ENCODE measurements at regions not wholly inside any gene's neighbourhood (a gene's known extent, or its start where the extent isn't known, plus 50 kb on each side); places are given as distances from the start of the nearest gene placed in this dataset.

DNA sequence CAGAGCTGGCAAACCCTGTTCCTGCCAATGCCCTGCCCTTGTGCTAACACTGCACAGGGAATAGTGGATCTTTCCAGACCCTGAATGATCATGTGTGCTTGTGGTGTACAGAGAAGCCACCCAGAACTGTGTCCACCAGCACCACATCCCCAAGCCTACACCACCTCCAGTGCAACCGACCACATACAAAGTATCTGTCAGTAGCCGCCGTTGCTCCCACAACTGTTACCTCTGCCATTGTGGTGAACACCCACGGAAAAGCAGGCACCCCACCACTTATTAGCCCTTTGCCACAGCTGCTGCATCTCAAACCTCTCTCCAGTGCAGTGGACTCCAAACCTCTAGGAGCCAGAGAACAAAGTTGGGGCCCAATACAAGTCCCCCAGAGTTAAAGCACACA lies 1049.6 kb downstream of the TRHDE start:
- H3K4me3 ChIP-seq: no peak overlapping the region
- H3K36me3 ChIP-seq: no peaks in the 10 kb centered on the region
- no peaks in the 10 kb centered on the region for H3K27me3 ChIP-seq
- no peak for DNase-seq
- H3K9me3 ChIP-seq: peaks cover 23% of the 10 kb centered on the region

GRCh38 chr12:73330584-73331351 lies 1058.6 kb downstream of the TRHDE start:
- Histone ChIP-seq H3K9me3 (0 out of 2 replicates have a peak, but pooled peaks cover 3% of the 10 kb centered on the region), H3K36me3 (no peaks in the 10 kb centered on the region), H3K27me3 (no peaks in the 10 kb centered on the region), H3K4me3 (no peak overlapping the region)
- DNase-seq: no peak

- no peaks in the 10 kb centered on the region for H3K27me3 ChIP-seq
- DNase-seq: no peak
- H3K4me3 ChIP-seq: no peak overlapping the region
- H3K36me3 ChIP-seq: no peaks in the 10 kb centered on the region
- no peaks in the 10 kb centered on the region; the same call in 1 of the 2 replicates for H3K9me3 ChIP-seq
Observed at GRCh38 chr12:73341559-73342247, 1069.5 kb downstream of the TRHDE start.

- Histone ChIP-seq H3K4me3 (no peak overlapping the region), H3K27me3 (no peaks in the 10 kb centered on the region), H3K36me3 (no peaks in the 10 kb centered on the region), H3K9me3 (no peaks in the 10 kb centered on the region; the same call in 1 of the 2 replicates)
- no peak for DNase-seq
Observed at GRCh38 chr12:73342733-73343132, 1070.6 kb downstream of the TRHDE start.

- H3K27me3 ChIP-seq: no peaks in the 10 kb centered on the region
- no peaks in the 10 kb centered on the region for H3K36me3 ChIP-seq
- H3K9me3 ChIP-seq: peaks cover 6% of the 10 kb centered on the region
- no peak for DNase-seq
- H3K4me3 ChIP-seq: no peak overlapping the region
Observed at GRCh38 chr12:73352826-73353225, 1080.7 kb downstream of the TRHDE start.

GRCh38 chr12:73361156-73361863 lies 1089.1 kb downstream of the TRHDE start:
- peaks cover 3% of the 10 kb centered on the region; the same call in 1 of the 2 replicates for H3K9me3 ChIP-seq
- no peak overlapping the region for H3K4me3 ChIP-seq
- DNase-seq: no peak
- H3K27me3 ChIP-seq: no peaks in the 10 kb centered on the region
- no peaks in the 10 kb centered on the region for H3K36me3 ChIP-seq

DNA sequence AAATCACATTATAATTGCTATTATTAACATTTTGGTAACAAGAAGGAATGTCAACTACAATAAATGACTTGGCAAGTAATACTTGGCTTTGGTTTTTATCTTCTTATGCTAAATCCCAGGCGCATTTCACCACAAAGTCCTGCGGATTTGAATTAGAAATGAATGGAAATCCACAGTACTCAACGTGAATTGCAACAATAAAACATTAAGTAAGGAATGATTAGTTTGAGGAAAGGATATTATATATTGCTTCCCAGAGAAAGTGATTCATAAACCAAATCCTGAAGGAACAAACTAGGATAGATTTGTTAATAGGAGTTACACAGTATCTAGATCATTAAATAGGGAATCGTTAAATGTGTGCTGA lies 1089.7 kb downstream of the TRHDE start:
- H3K9me3 ChIP-seq: peaks cover 3% of the 10 kb centered on the region; the same call in 1 of the 2 replicates
- DNase-seq: no peak
- no peaks in the 10 kb centered on the region for H3K36me3 ChIP-seq
- no peaks in the 10 kb centered on the region for H3K27me3 ChIP-seq
- no peak overlapping the region for H3K4me3 ChIP-seq

- H3K36me3 ChIP-seq: no peaks in the 10 kb centered on the region
- no peak for DNase-seq
Observed at GRCh38 chr12:73362666-73363065, 1090.5 kb downstream of the TRHDE start.

GRCh38 chr12:73372856-73373255 lies 1100.7 kb downstream of the TRHDE start:
- H3K4me3 ChIP-seq: no peak overlapping the region
- no peaks in the 10 kb centered on the region for H3K9me3 ChIP-seq
- H3K36me3 ChIP-seq: no peaks in the 10 kb centered on the region
- H3K27me3 ChIP-seq: no peaks in the 10 kb centered on the region
- DNase-seq: no peak

More at GRCh38 chr12:73362666-73363065, 1090.5 kb downstream of the TRHDE start:
- no peaks in the 10 kb centered on the region for H3K9me3 ChIP-seq
- no peaks in the 10 kb centered on the region for H3K27me3 ChIP-seq
- no peak overlapping the region for H3K4me3 ChIP-seq

DNA sequence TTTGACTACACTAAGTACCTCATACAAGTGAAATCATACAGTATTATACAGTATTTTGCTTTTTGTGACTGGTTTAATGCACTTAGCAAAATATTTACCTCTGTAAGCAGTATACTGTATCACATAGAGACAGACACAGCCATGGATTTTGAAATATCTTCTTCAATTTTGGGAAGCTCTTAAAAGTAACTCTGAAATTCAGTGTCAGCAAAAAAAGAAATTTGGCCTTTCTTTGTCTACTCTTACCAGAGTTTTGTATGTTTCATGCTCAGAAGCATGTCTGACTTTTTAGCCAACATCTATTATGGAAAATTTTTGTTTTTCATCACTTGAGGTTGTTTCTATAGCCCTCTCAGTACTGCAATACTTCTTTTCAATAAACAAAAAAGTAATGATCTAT lies 1102.2 kb downstream of the TRHDE start:
- Histone ChIP-seq H3K36me3 (no peaks in the 10 kb centered on the region), H3K9me3 (no peaks in the 10 kb centered on the region), H3K27me3 (no peaks in the 10 kb centered on the region), H3K4me3 (no peak overlapping the region)
- no peak for DNase-seq

GRCh38 chr12:73383584-73384222 lies 1111.5 kb downstream of the TRHDE start:
- Histone ChIP-seq H3K27me3 (no peaks in the 10 kb centered on the region), H3K36me3 (no peaks in the 10 kb centered on the region), H3K9me3 (no peaks in the 10 kb centered on the region), H3K4me3 (no peak overlapping the region)
- no peak for DNase-seq

DNA sequence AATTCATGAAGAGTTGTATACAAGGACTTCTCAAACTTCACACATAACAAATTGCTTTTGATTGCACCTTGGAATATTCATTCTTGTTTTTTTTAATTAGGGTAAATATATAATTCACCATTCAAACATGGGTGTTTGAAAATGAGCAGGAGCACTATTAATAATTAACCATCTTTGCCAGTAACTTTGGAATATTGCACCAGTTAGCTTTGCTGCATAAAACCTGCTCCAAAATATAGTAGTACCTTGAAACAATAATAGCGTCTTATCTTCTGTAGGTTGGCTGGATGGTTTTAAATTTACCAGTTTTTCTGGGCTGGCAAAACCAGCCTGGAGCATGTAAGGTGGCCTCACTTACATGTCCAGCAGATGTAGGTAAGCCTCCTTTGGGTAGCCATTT lies 1112.4 kb downstream of the TRHDE start:
- no peak for DNase-seq
- H3K36me3 ChIP-seq: no peaks in the 10 kb centered on the region
- no peaks in the 10 kb centered on the region for H3K9me3 ChIP-seq
- H3K27me3 ChIP-seq: no peaks in the 10 kb centered on the region
- no peak overlapping the region for H3K4me3 ChIP-seq

GRCh38 chr12:73390261-73390660 lies 1118.1 kb downstream of the TRHDE start:
- Histone ChIP-seq H3K9me3 (no peaks in the 10 kb centered on the region), H3K4me3 (no peak overlapping the region), H3K36me3 (no peaks in the 10 kb centered on the region), H3K27me3 (no peaks in the 10 kb centered on the region)
- DNase-seq: no peak

DNA sequence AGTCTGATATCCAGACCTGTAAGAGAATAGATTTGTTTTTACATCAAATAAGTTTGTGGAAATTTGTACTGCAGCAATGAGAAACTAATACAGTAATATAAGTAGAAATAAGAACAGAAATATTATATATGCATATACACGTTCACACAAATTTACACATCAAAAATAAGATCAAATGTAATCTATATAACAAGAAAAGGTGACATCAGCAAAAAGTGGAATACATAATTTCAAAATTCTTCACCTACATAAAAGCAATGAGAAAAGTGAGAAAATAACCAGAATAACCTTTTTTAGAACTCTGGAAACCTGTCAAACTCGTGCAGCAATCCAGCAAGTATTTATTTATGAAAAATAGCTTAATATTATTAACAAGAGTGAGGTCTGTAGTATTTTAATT lies 1124.6 kb upstream of the ATXN7L3B start:
- DNase-seq: no peak
- Histone ChIP-seq H3K9me3 (peaks cover 8% of the 10 kb centered on the region), H3K4me3 (no peak overlapping the region), H3K27me3 (no peaks in the 10 kb centered on the region), H3K36me3 (no peaks in the 10 kb centered on the region)

- Histone ChIP-seq H3K27me3 (no peaks in the 10 kb centered on the region), H3K9me3 (peaks cover 8% of the 10 kb centered on the region), H3K36me3 (no peaks in the 10 kb centered on the region), H3K4me3 (no peak overlapping the region)
- DNase-seq: no peak
Observed at GRCh38 chr12:73413974-73414373, 1123.7 kb upstream of the ATXN7L3B start.

GRCh38 chr12:73414926-73415325 lies 1122.7 kb upstream of the ATXN7L3B start:
- Histone ChIP-seq H3K36me3 (no peaks in the 10 kb centered on the region), H3K27me3 (no peaks in the 10 kb centered on the region), H3K4me3 (no peak overlapping the region), H3K9me3 (peaks cover 8% of the 10 kb centered on the region)
- no peak for DNase-seq

DNA sequence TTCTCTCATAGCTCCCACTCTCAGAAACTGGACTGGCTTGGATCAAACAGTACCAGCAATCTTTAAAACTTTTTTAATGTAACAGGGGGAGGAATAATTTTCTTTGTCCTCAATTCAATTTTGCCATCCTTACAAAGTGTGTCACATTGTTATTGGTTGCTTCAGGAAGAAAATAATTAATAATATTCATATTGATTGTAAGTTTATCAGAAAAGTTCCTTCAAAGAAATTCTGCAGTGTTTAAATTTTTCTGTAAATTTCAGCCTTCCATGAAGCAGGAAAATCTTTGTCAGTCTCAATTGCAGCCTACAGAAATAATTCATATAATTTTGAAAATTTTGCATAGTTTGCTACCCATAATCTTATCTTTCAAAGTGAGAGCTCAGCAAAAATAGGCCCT lies 1119.1 kb upstream of the ATXN7L3B start:
- Histone ChIP-seq H3K4me3 (no peak overlapping the region), H3K27me3 (no peaks in the 10 kb centered on the region), H3K9me3 (peaks cover 6% of the 10 kb centered on the region; the same call in 1 of the 2 replicates), H3K36me3 (no peaks in the 10 kb centered on the region)
- DNase-seq: no peak
